Inferior parietal cortex (tissue), 1 donor: ENCODE measurements at regions not wholly inside any gene's neighbourhood (a gene's known extent, or its start where the extent isn't known, plus 50 kb on each side); places are given as distances from the start of the nearest gene placed in this dataset.

Experiments used
- DNase-seq: peaks from one replicate; pipeline ENCODE4 v3.0.0-alpha.2; 2016; ENCODE audit errors: extremely low spot score

- DNase-seq, result no peak
These were observed 89.7 kb upstream of the RUNX1 start for GRCh38 chr21:35138665-35139381.

- DNase-seq, result no peak
These were observed 87.6 kb upstream of the RUNX1 start for GRCh38 chr21:35136586-35137219.

GRCh38 chr21:35136106-35136505, 87.0 kb upstream of the RUNX1 start:
- DNase-seq, result no peak

- DNase-seq, result no peak
These were observed 86.4 kb upstream of the RUNX1 start for GRCh38 chr21:35135481-35135880.

GRCh38 chr21:35134309-35134708, 85.2 kb upstream of the RUNX1 start:
- DNase-seq, result no peak

GRCh38 chr21:35128536-35128935, 79.4 kb upstream of the RUNX1 start:
- no peak for DNase-seq

- no peak for DNase-seq
These were observed 78.7 kb upstream of the RUNX1 start for GRCh38 chr21:35127851-35128250.

- DNase-seq, result no peak
These were observed 77.9 kb upstream of the RUNX1 start for GRCh38 chr21:35127026-35127425.

- no peak for DNase-seq
These were observed 71.6 kb upstream of the RUNX1 start for GRCh38 chr21:35120631-35121180.

GRCh38 chr21:35119501-35120047, 70.5 kb upstream of the RUNX1 start:
- DNase-seq, result no peak

- no peak for DNase-seq
These were observed 67.7 kb upstream of the RUNX1 start for GRCh38 chr21:35116777-35117176.

- DNase-seq, result no peak
These were observed 64.0 kb upstream of the RUNX1 start for GRCh38 chr21:35113064-35113463.

- no peak for DNase-seq
These were observed 62.3 kb upstream of the RUNX1 start for GRCh38 chr21:35111321-35111930.

- DNase-seq, result no peak
These were observed 59.8 kb upstream of the RUNX1 start for GRCh38 chr21:35108887-35109286.

GRCh38 chr21:35107520-35107919, 58.4 kb upstream of the RUNX1 start:
- DNase-seq, result no peak

- DNase-seq, result peak; percentile 11
These were observed 57.2 kb upstream of the RUNX1 start for GRCh38 chr21:35106246-35106835.

GRCh38 chr21:35102488-35103371, 53.6 kb upstream of the RUNX1 start:
- peak; percentile 35 for DNase-seq

GRCh38 chr21:35100349-35100811, 51.3 kb upstream of the RUNX1 start:
- DNase-seq, result no peak

GRCh38 chr21:35099310-35099709, 50.2 kb upstream of the RUNX1 start:
- no peak for DNase-seq
